MCF 10A (cell line): ENCODE measurements at regions not wholly inside any gene's neighbourhood (a gene's known extent, or its start where the extent isn't known, plus 50 kb on each side); places are given as distances from the start of the nearest gene placed in this dataset.

ENCODE experiments used
- BruUV-seq: library from RNA; stranded (reverse); fragments of 400-500 nt; replicated peaks from 2 replicates; lab custom pipeline; 2021; lab: Mats Ljungman, UMichigan
- CTCF ChIA-PET: fragments of 300-600 bp; sonication (Branson Sonifier 250); formaldehyde crosslinking; extraction: SDS; loops from one replicate; lab custom pipeline; 2021; ENCODE audit warnings: antibody characterized with exemption, inconsistent platforms; lab: Yijun Ruan, JAX
- POLR2A ChIA-PET: fragments of 300-600, 350-650 bp; sonication (Branson Sonifier 250); formaldehyde crosslinking; extraction: SDS; loops from one replicate; lab custom pipeline; 2020; ENCODE audit warnings: antibody characterized with exemption, inconsistent platforms; lab: Yijun Ruan, JAX
- DNase-seq: peaks from one replicate; pipeline ENCODE4 v3.0.0-alpha.2; 2018; ENCODE audit not compliant: unreplicated experiment
- H3K27ac Mint-ChIP-seq: one replicate; pipeline ENCODE4 v1.8.0; 2022; ENCODE audit warnings: mild to moderate bottlenecking, low read depth, mixed read lengths; ENCODE audit not compliant: unreplicated experiment
- H3K27me3 Mint-ChIP-seq: one replicate; pipeline ENCODE4 v1.8.0; 2022; ENCODE audit warnings: mixed read lengths; ENCODE audit not compliant: insufficient read depth, unreplicated experiment
- H3K36me3 Mint-ChIP-seq: one replicate; pipeline ENCODE4 v1.8.0; 2022; ENCODE audit warnings: mild to moderate bottlenecking, moderate library complexity, mixed read lengths; ENCODE audit not compliant: insufficient read depth, unreplicated experiment
- H3K4me1 Mint-ChIP-seq: one replicate; pipeline ENCODE4 v1.8.0; 2022; ENCODE audit warnings: mixed read lengths; ENCODE audit not compliant: insufficient read depth, unreplicated experiment
- H3K4me3 Mint-ChIP-seq: one replicate; pipeline ENCODE4 v1.8.0; 2022; ENCODE audit warnings: mild to moderate bottlenecking, moderate library complexity, mixed read lengths; ENCODE audit not compliant: unreplicated experiment
- H3K9me3 Mint-ChIP-seq: one replicate; pipeline ENCODE4 v1.8.0; 2022; ENCODE audit warnings: mixed read lengths; ENCODE audit not compliant: unreplicated experiment
- CTCF ChIP-seq: fragments of 200-600 bp; IDR thresholded peaks from one replicate; pipeline ENCODE4 v1.8.0; 2022; ENCODE audit warnings: antibody characterized with exemption, mild to moderate bottlenecking; ENCODE audit not compliant: unreplicated experiment
- intact Hi-C: fragments of 100-400 bp; cut with micrococcal nuclease; formaldehyde crosslinking; loops from 2 replicates; pipeline ENCODE4 v1.14.1; 2022

GRCh38 chr14:28584951-28585350 lies 181.6 kb upstream of the FOXG1 start:
- no peak overlapping the region for H3K27ac Mint-ChIP-seq
- POLR2A ChIA-PET = interaction anchor here (0.6 to 1.6 kb wide), 3 partner anchors 14 to 780 kb away, joined by 3 to 5 read pairs (median 4); no protein-coding TSS in a partner anchor
- no peak overlapping the region for H3K4me3 Mint-ChIP-seq
- H3K27me3 Mint-ChIP-seq = no peaks in the 10 kb centered on the region
- no peaks in the 10 kb centered on the region for H3K9me3 Mint-ChIP-seq
- no peaks in the 10 kb centered on the region for H3K36me3 Mint-ChIP-seq
- peaks cover 31% of the 10 kb centered on the region for H3K4me1 Mint-ChIP-seq
- CTCF ChIA-PET = interaction anchor here (1.1 to 1.2 kb wide), 2 partner anchors 12 to 24 kb away, joined by 3 to 4 read pairs; no protein-coding TSS in a partner anchor
- intact Hi-C loops = no loop called here
- TF ChIP-seq CTCF = no peak
- no peak for DNase-seq
- no TSS peak for BruUV-seq

- peaks cover 11% of the 10 kb centered on the region for H3K4me1 Mint-ChIP-seq
- H3K4me3 Mint-ChIP-seq = no peak overlapping the region
- DNase-seq = no peak
- H3K27me3 Mint-ChIP-seq = no peaks in the 10 kb centered on the region
- CTCF ChIA-PET = interaction anchor here (2.1 kb wide), 1 partner anchor 9 kb away, joined by 4 read pairs; no protein-coding TSS in a partner anchor
- intact Hi-C loops = no loop called here
- no peaks in the 10 kb centered on the region for H3K36me3 Mint-ChIP-seq
- H3K9me3 Mint-ChIP-seq = no peaks in the 10 kb centered on the region
- peak overlapping the region; percentile 46 for H3K27ac Mint-ChIP-seq
- POLR2A ChIA-PET = no interaction called here
- no TSS peak for BruUV-seq
- TF ChIP-seq CTCF = no peak
Measured at GRCh38 chr14:28589792-28590191, 176.8 kb upstream of the FOXG1 start.

DNA sequence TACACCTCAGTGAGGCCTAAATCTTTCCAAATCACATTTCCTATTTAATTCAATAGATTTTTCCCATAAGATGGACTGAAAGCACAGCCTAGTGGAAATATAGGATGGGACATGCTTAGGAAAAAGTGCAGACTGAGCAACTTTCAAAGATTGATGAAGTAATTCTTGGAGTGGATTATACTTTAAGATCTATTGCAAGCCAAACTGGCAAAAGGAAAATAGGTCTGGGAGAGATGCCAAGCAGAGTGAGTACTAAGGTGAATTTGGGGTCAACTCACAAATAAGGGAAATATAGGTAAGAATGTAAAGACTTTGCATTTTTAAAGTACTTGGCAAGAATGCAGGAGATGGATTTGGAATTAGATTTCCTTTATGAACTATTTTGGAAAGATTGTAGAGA lies 170.2 kb upstream of the FOXG1 start:
- POLR2A ChIA-PET = interaction anchor here (1.0 kb wide), 1 partner anchor 221 kb away, joined by 4 read pairs; no protein-coding TSS in a partner anchor
- peak; percentile 77 for DNase-seq
- CTCF ChIA-PET = interaction anchor here (0.6 to 3.6 kb wide), 11 partner anchors 12 to 1384 kb away, joined by 3 to 31 read pairs (median 4); no protein-coding TSS in a partner anchor
- peak; percentile 31 for TF ChIP-seq CTCF
- H3K4me1 Mint-ChIP-seq = peaks cover 22% of the 10 kb centered on the region
- no peaks in the 10 kb centered on the region for H3K9me3 Mint-ChIP-seq
- H3K36me3 Mint-ChIP-seq = no peaks in the 10 kb centered on the region
- H3K27ac Mint-ChIP-seq = no peak overlapping the region
- no peaks in the 10 kb centered on the region for H3K27me3 Mint-ChIP-seq
- no TSS peak for BruUV-seq
- no peak overlapping the region for H3K4me3 Mint-ChIP-seq
- intact Hi-C loops = no loop called here

- intact Hi-C loops = no loop called here
- H3K27me3 Mint-ChIP-seq = no peaks in the 10 kb centered on the region
- peaks cover 35% of the 10 kb centered on the region for H3K4me1 Mint-ChIP-seq
- BruUV-seq = no TSS peak
- H3K4me3 Mint-ChIP-seq = no peak overlapping the region
- H3K9me3 Mint-ChIP-seq = no peaks in the 10 kb centered on the region
- H3K27ac Mint-ChIP-seq = no peak overlapping the region
- H3K36me3 Mint-ChIP-seq = no peaks in the 10 kb centered on the region
- no peak for DNase-seq
- CTCF ChIA-PET = interaction anchor here (1.0 to 2.3 kb wide), 5 partner anchors 10 to 456 kb away, joined by 3 to 25 read pairs (median 4); no protein-coding TSS in a partner anchor
- TF ChIP-seq CTCF = no peak
- POLR2A ChIA-PET = interaction anchor here (1.7 kb wide), 1 partner anchor 15 kb away, joined by 4 read pairs; no protein-coding TSS in a partner anchor
Measured at GRCh38 chr14:28599191-28599590, 167.4 kb upstream of the FOXG1 start.
